B cell (primary cell): ENCODE measurements at regions not wholly inside any gene's neighbourhood (a gene's known extent, or its start where the extent isn't known, plus 50 kb on each side); places are given as distances from the start of the nearest gene placed in this dataset.

Experiments
- ATAC-seq: fragments of 200-7000 bp; cut with Tn5 transposase; one replicate; pipeline ENCODE4 v1.10.0; 2021; ENCODE audit warnings: low read depth, mild to moderate bottlenecking, moderate number of reproducible peaks, moderate library complexity
- CTCF ChIA-PET: fragments of 350-600 bp; sonication (Branson Sonifier 250); formaldehyde crosslinking; loops from one replicate; lab custom pipeline; 2021; ENCODE audit warnings: antibody characterized with exemption, inconsistent platforms; lab: Charles Lee
- POLR2A ChIA-PET: fragments of 350-600 bp; sonication (Branson Sonifier 250); formaldehyde crosslinking; loops from one replicate; lab custom pipeline; 2021; ENCODE audit warnings: antibody characterized with exemption; lab: Charles Lee
- DNase-seq: peaks from one replicate; pipeline ENCODE4 v3.0.0; 2013
- H2AFZ ChIP-seq: 2 replicates; pipeline ENCODE4 v1.6.1; 2012; ENCODE audit warnings: mild to moderate bottlenecking, low read depth, low read length; ENCODE audit not compliant: insufficient read depth, poor library complexity, severe bottlenecking
- H3K27ac ChIP-seq, 2 donors: 1 replicate in 1 of 2; 2 replicates in 1 of 2; pipeline ENCODE4 v1.5.1; 2012 to 2013; ENCODE audit warnings: low read length in 2 of 2, mild to moderate bottlenecking in 2 of 2, moderate library complexity in 1 of 2
- H3K27me3 ChIP-seq, 4 experiments: fragments of 200-600 bp in 1 of 4; sonication (generic) in 1 of 4; replicated peaks in 1 of 4; 1 replicate in 2 of 4; 2 replicates in 2 of 4; pipeline versions ENCODE4 v1.6.1 to v1.7.0; 2013 to 2016; ENCODE audit warnings: low read length in 3 of 4, mild to moderate bottlenecking in 2 of 4, mixed read lengths in 1 of 4, moderate library complexity in 1 of 4; ENCODE audit not compliant: insufficient read depth in 4 of 4, control insufficient read depth in 3 of 4; ENCODE audit errors: control extremely low read depth in 1 of 4
- H3K36me3 ChIP-seq, 2 experiments: replicated peaks in 1 of 2; 1 replicate in 1 of 2; 2 replicates in 1 of 2; pipeline versions ENCODE4 v1.6.1 to v1.7.1; 2013; ENCODE audit warnings: low read length in 1 of 2; ENCODE audit not compliant: insufficient read depth in 2 of 2, control insufficient read depth in 1 of 2; ENCODE audit errors: control extremely low read depth in 1 of 2, extremely low read depth in 1 of 2
- H3K4me1 ChIP-seq, 2 donors: fragments of 200-600 bp in 1 of 2; sonication (generic) in 1 of 2; 1 replicate in 1 of 2; 2 replicates in 1 of 2; pipeline versions ENCODE4 v1.5.1 to v1.6.1; 2013 to 2017; ENCODE audit warnings: low read length in 2 of 2; ENCODE audit not compliant: control insufficient read depth in 2 of 2, insufficient read depth in 2 of 2
- H3K4me2 ChIP-seq: replicated peaks from 2 replicates; pipeline ENCODE3; 2012; ENCODE audit warnings: mild to moderate bottlenecking, low read depth, low read length; ENCODE audit not compliant: poor library complexity, severe bottlenecking
- H3K4me3 ChIP-seq, 5 experiments: fragments of 200-600 bp in 1 of 5; sonication (generic) in 1 of 5; 1 replicate in 3 of 5; 2 replicates in 2 of 5; pipeline versions ENCODE4 v1.5.1 to v1.7.0; 2011 to 2016; ENCODE audit warnings: low read length in 4 of 5, mild to moderate bottlenecking in 4 of 5, low read depth in 2 of 5, control low read depth in 1 of 5, moderate library complexity in 1 of 5; ENCODE audit not compliant: insufficient read depth in 1 of 5; ENCODE audit errors: control extremely low read depth in 1 of 5, extremely low read depth in 1 of 5
- H3K79me2 ChIP-seq: fragments of 200-600 bp; sonication (generic); one replicate; pipeline ENCODE4 v1.6.0; 2016; ENCODE audit warnings: low read length; ENCODE audit not compliant: control insufficient read depth, insufficient read depth
- H3K9ac ChIP-seq: fragments of 200-600 bp; sonication (generic); 2 replicates; pipeline ENCODE4 v1.6.1; 2017; ENCODE audit warnings: mild to moderate bottlenecking, low read length, moderate library complexity
- H3K9me3 ChIP-seq, 3 donors: one replicate each; pipeline versions ENCODE4 v1.6.1 to v1.7.1; 2013; ENCODE audit warnings: low read length in 2 of 3; ENCODE audit not compliant: control insufficient read depth in 2 of 3, insufficient read depth in 1 of 3; ENCODE audit errors: control extremely low read depth in 1 of 3
- H4K20me1 ChIP-seq: 2 replicates; pipeline ENCODE4 v1.6.0; 2012; ENCODE audit warnings: mild to moderate bottlenecking, low read length; ENCODE audit not compliant: insufficient read depth, control insufficient read depth, poor library complexity, severe bottlenecking
- H3K27ac Mint-ChIP-seq: one replicate; pipeline ENCODE4 v1.8.0; 2021; ENCODE audit warnings: mixed read lengths
- H3K27me3 Mint-ChIP-seq: one replicate; pipeline ENCODE4 v1.8.0; 2021; ENCODE audit warnings: mixed read lengths
- H3K4me1 Mint-ChIP-seq: one replicate; pipeline ENCODE4 v1.8.0; 2021; ENCODE audit warnings: mixed read lengths
- H3K4me3 Mint-ChIP-seq: one replicate; pipeline ENCODE4 v1.8.0; 2021; ENCODE audit warnings: mixed read lengths
- H3K9me3 Mint-ChIP-seq: one replicate; pipeline ENCODE4 v1.8.0; 2022; ENCODE audit warnings: mixed read lengths; ENCODE audit not compliant: insufficient read depth
- CTCF ChIP-seq: fragments of 200-600 bp; IDR thresholded peaks from one replicate; pipeline ENCODE4 v1.8.0; 2022; ENCODE audit warnings: antibody characterized with exemption, mild to moderate bottlenecking
- EZH2 ChIP-seq: IDR thresholded peaks from 2 replicates; pipeline ENCODE4 v1.6.1; 2012; ENCODE audit warnings: borderline replicate concordance, low read depth, mild to moderate bottlenecking, moderate library complexity, low read length; ENCODE audit not compliant: insufficient read depth, poor library complexity, severe bottlenecking
- WGBS: methylation state at CpG from one replicate; pipeline ENCODE4 v1.1.5; 2013; ENCODE audit warnings: missing lambda C conversion rate; ENCODE audit not compliant: insufficient coverage; 5-methylcytosine and 5-hydroxymethylcytosine counted together
- intact Hi-C: fragments of 100-400 bp; cut with micrococcal nuclease; formaldehyde crosslinking; loops from one replicate; pipeline ENCODE4 v1.10.0; 2022

- CTCF ChIA-PET: no interaction called here
- WGBS: 96% methylated on average over 4 of the region's 4 CpGs
- POLR2A ChIA-PET: interaction anchor here (0.7 kb wide), 1 partner anchor 324 kb away, joined by 3 read pairs; no protein-coding TSS in a partner anchor
Measured at GRCh38 chr6:89026151-89026550, 54.4 kb upstream of the PNRC1 start.

GRCh38 chr6:89025633-89026032, 54.9 kb upstream of the PNRC1 start:
- TF ChIP-seq CTCF: no peak
- no peak for TF ChIP-seq EZH2
- no peaks in the 10 kb centered on the region for H3K4me1 ChIP-seq
- WGBS: 96% methylated on average over 2 of the region's 3 CpGs
- ATAC-seq (no peak), DNase-seq (no peak)
- Mint-ChIP-seq H3K4me1 (no peaks in the 10 kb centered on the region), H3K9me3 (no peaks in the 10 kb centered on the region), H3K4me3 (no peak overlapping the region), H3K27ac (no peak overlapping the region), H3K27me3 (peaks cover 16% of the 10 kb centered on the region)
- H4K20me1 ChIP-seq: no peaks in the 10 kb centered on the region
- ChIA-PET CTCF (no interaction called here), POLR2A (no interaction called here)
- H3K4me2 ChIP-seq: no peak overlapping the region
- H2AFZ ChIP-seq: no peak overlapping the region
- no peak overlapping the region for H3K27ac ChIP-seq
- no peaks in the 10 kb centered on the region for H3K79me2 ChIP-seq
- no peak overlapping the region for H3K4me3 ChIP-seq
- no peaks in the 10 kb centered on the region for H3K36me3 ChIP-seq
- intact Hi-C loops: no loop called here
- H3K9ac ChIP-seq: no peak overlapping the region
- H3K27me3 ChIP-seq: peaks cover 0 to 7% (median 2%) of the 10 kb centered on the region in 4 experiments
- no peaks in the 10 kb centered on the region for H3K9me3 ChIP-seq

More at GRCh38 chr6:89026151-89026550, 54.4 kb upstream of the PNRC1 start:
- ATAC-seq (no peak), DNase-seq (no peak)
- H3K4me3 Mint-ChIP-seq: no peak overlapping the region
- no peak overlapping the region for H3K27ac Mint-ChIP-seq
- H3K4me1 Mint-ChIP-seq: no peaks in the 10 kb centered on the region
- TF ChIP-seq EZH2: no peak
- no peak for TF ChIP-seq CTCF
- Histone ChIP-seq H3K36me3 (no peaks in the 10 kb centered on the region), H3K4me2 (no peak overlapping the region), H3K9ac (no peak overlapping the region), H3K79me2 (no peaks in the 10 kb centered on the region), H2AFZ (no peak overlapping the region), H4K20me1 (no peaks in the 10 kb centered on the region), H3K27me3 (peaks cover 0 to 7% (median 2%) of the 10 kb centered on the region in 4 experiments), H3K4me3 (no peak overlapping the region), H3K4me1 (no peaks in the 10 kb centered on the region), H3K9me3 (no peaks in the 10 kb centered on the region), H3K27ac (no peak overlapping the region)
- intact Hi-C loops: no loop called here
- H3K27me3 Mint-ChIP-seq: peaks cover 16% of the 10 kb centered on the region
- no peaks in the 10 kb centered on the region for H3K9me3 Mint-ChIP-seq
